SK-N-SH (cell line): ENCODE measurements at regions not wholly inside any gene's neighbourhood (a gene's known extent, or its start where the extent isn't known, plus 50 kb on each side); places are given as distances from the start of the nearest gene placed in this dataset.

Experiments used
- EP300 ChIP-seq, 2 experiments: IDR thresholded peaks; 2 replicates each; pipeline versions ENCODE4 v1.4.0 to v1.6.1; 2012; ENCODE audit warnings: borderline replicate concordance in 1 of 2, low read depth in 1 of 2, low read length in 1 of 2
- GABPA ChIP-seq: IDR thresholded peaks from 2 replicates; pipeline ENCODE4 v1.4.0; 2012; ENCODE audit warnings: low read depth, mild to moderate bottlenecking
- JUND ChIP-seq: IDR thresholded peaks from 2 replicates; pipeline ENCODE4 v1.4.0; 2012
- NFIC ChIP-seq: IDR thresholded peaks from 2 replicates; pipeline ENCODE4 v1.4.0; 2012; ENCODE audit warnings: borderline replicate concordance
- POLR2AphosphoS5 ChIP-seq: IDR thresholded peaks from 2 replicates; pipeline ENCODE4 v1.6.1; 2012; ENCODE audit warnings: low read depth, low read length
- RAD21 ChIP-seq: IDR thresholded peaks from 2 replicates; pipeline ENCODE4 v1.6.1; 2012; ENCODE audit warnings: mild to moderate bottlenecking, low read length
- RCOR1 ChIP-seq: fragments of 150-350 bp; IDR thresholded peaks from 2 replicates; pipeline ENCODE4 v1.6.1; 2017; ENCODE audit warnings: antibody characterized with exemption, low read length
- RFX5 ChIP-seq: IDR thresholded peaks from 2 replicates; pipeline ENCODE4 v1.6.1; 2012; ENCODE audit warnings: mild to moderate bottlenecking, improper control_type of control experiment, low read length
- SMC3 ChIP-seq: IDR thresholded peaks from 2 replicates; pipeline ENCODE4 v1.6.1; 2012; ENCODE audit warnings: low read depth, low read length, improper control_type of control experiment
- TAF1 ChIP-seq: IDR thresholded peaks from 2 replicates; pipeline ENCODE4 v1.6.1; 2012; ENCODE audit warnings: low read depth, mild to moderate bottlenecking, low read length, moderate library complexity, borderline replicate concordance
- TEAD4 ChIP-seq: IDR thresholded peaks from 2 replicates; pipeline ENCODE4 v1.4.0; 2012; ENCODE audit warnings: mild to moderate bottlenecking, borderline replicate concordance; ENCODE audit not compliant: insufficient read depth
- YY1 ChIP-seq: IDR thresholded peaks from 2 replicates; pipeline ENCODE4 v1.4.0; 2012; ENCODE audit warnings: low read depth, mild to moderate bottlenecking
- TF ChIP-seq, protein P1 (sequence below): fragments of 200-600 bp; sonication (generic); IDR thresholded peaks from 2 replicates; pipeline ENCODE4 v1.6.1; 2017; ENCODE audit warnings: antibody characterized with exemption, mild to moderate bottlenecking, moderate library complexity
- TF ChIP-seq, protein P2 (sequence below): IDR thresholded peaks from 2 replicates; pipeline ENCODE4 v1.4.0; 2012; ENCODE audit warnings: low read depth, borderline replicate concordance

DNA sequence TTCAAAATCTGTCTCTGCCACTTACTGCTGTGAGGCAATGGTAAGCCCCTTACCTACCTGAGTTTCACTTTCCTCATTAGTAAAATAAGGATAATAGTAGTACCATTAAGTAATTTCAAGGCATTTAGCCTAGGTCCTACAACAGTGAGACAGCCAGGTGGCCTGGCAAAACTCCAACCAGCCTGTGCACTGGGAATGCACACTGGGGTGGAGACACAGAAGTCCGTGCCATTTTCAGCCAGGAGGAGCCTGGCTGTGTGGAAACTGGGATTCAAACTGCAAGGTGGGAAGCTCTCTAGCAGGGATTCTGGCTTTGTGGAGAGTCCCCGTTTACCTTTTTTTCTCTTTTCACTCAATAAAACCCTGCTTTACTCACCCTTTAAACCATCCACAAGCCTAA, 630.4 kb downstream of the PRELID2 start:
- TF ChIP-seq, protein P1, sequence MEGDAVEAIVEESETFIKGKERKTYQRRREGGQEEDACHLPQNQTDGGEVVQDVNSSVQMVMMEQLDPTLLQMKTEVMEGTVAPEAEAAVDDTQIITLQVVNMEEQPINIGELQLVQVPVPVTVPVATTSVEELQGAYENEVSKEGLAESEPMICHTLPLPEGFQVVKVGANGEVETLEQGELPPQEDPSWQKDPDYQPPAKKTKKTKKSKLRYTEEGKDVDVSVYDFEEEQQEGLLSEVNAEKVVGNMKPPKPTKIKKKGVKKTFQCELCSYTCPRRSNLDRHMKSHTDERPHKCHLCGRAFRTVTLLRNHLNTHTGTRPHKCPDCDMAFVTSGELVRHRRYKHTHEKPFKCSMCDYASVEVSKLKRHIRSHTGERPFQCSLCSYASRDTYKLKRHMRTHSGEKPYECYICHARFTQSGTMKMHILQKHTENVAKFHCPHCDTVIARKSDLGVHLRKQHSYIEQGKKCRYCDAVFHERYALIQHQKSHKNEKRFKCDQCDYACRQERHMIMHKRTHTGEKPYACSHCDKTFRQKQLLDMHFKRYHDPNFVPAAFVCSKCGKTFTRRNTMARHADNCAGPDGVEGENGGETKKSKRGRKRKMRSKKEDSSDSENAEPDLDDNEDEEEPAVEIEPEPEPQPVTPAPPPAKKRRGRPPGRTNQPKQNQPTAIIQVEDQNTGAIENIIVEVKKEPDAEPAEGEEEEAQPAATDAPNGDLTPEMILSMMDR = no peak
- no peak for TF ChIP-seq NFIC
- no peak for TF ChIP-seq JUND
- no peak for TF ChIP-seq GABPA
- TF ChIP-seq, protein P2, sequence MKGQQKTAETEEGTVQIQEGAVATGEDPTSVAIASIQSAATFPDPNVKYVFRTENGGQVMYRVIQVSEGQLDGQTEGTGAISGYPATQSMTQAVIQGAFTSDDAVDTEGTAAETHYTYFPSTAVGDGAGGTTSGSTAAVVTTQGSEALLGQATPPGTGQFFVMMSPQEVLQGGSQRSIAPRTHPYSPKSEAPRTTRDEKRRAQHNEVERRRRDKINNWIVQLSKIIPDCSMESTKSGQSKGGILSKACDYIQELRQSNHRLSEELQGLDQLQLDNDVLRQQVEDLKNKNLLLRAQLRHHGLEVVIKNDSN = no peak
- TF ChIP-seq TAF1 = no peak
- no peak for TF ChIP-seq TEAD4
- TF ChIP-seq RFX5 = no peak
- TF ChIP-seq POLR2AphosphoS5 = no peak
- no peak for TF ChIP-seq EP300 (IDR thresholded peaks at IDR 0.05; ENCODE audit: borderline replicate concordance in 1 of 2, low read depth in 1 of 2, low read length in 1 of 2)
- TF ChIP-seq SMC3 = no peak
- no peak for TF ChIP-seq RCOR1
- no peak for TF ChIP-seq RAD21
- no peak for TF ChIP-seq YY1
